Ishikawa (cell line): ENCODE measurements at regions not wholly inside any gene's neighbourhood (a gene's known extent, or its start where the extent isn't known, plus 50 kb on each side); places are given as distances from the start of the nearest gene placed in this dataset.

Source experiments
- CEBPB ChIP-seq: IDR thresholded peaks from 2 replicates; pipeline ENCODE4 v1.6.1; 2012
- CREB1 ChIP-seq: IDR thresholded peaks from 2 replicates; pipeline ENCODE4 v1.6.1; 2012; ENCODE audit warnings: low read depth
- EGR1 ChIP-seq: IDR thresholded peaks from 2 replicates; pipeline ENCODE4 v1.6.1; 2012
- EP300 ChIP-seq: IDR thresholded peaks from 2 replicates; pipeline ENCODE4 v1.6.1; 2012; ENCODE audit warnings: borderline replicate concordance
- FOXM1 ChIP-seq: IDR thresholded peaks from 2 replicates; pipeline ENCODE4 v1.6.1; 2012; ENCODE audit warnings: low read depth, borderline replicate concordance
- NFIC ChIP-seq: IDR thresholded peaks from 2 replicates; pipeline ENCODE4 v1.6.1; 2012
- RAD21 ChIP-seq: IDR thresholded peaks from 2 replicates; pipeline ENCODE4 v1.6.1; 2012; ENCODE audit warnings: low read depth
- TAF1 ChIP-seq: IDR thresholded peaks from 2 replicates; pipeline ENCODE4 v1.6.1; 2012; ENCODE audit warnings: low read depth, mild to moderate bottlenecking
- TCF12 ChIP-seq: IDR thresholded peaks from 2 replicates; pipeline ENCODE4 v1.6.1; 2012; ENCODE audit warnings: low read depth
- TEAD4 ChIP-seq: IDR thresholded peaks from 2 replicates; pipeline ENCODE4 v1.6.1; 2012
- YY1 ChIP-seq: IDR thresholded peaks from 2 replicates; pipeline ENCODE4 v1.6.1; 2012; ENCODE audit warnings: low read depth
- ZBTB7A ChIP-seq: IDR thresholded peaks from 2 replicates; pipeline ENCODE4 v1.6.1; 2012; ENCODE audit warnings: low read depth
- TF ChIP-seq, protein P1 (sequence below): IDR thresholded peaks from 2 replicates; pipeline ENCODE4 v1.6.1; 2012
- TF ChIP-seq, protein P2 (sequence below): IDR thresholded peaks from 2 replicates; pipeline ENCODE4 v1.6.1; 2012
- TF ChIP-seq, protein P3 (sequence below): IDR thresholded peaks from 2 replicates; pipeline ENCODE4 v1.6.1; 2012; ENCODE audit warnings: low read depth, mild to moderate bottlenecking

DNA sequence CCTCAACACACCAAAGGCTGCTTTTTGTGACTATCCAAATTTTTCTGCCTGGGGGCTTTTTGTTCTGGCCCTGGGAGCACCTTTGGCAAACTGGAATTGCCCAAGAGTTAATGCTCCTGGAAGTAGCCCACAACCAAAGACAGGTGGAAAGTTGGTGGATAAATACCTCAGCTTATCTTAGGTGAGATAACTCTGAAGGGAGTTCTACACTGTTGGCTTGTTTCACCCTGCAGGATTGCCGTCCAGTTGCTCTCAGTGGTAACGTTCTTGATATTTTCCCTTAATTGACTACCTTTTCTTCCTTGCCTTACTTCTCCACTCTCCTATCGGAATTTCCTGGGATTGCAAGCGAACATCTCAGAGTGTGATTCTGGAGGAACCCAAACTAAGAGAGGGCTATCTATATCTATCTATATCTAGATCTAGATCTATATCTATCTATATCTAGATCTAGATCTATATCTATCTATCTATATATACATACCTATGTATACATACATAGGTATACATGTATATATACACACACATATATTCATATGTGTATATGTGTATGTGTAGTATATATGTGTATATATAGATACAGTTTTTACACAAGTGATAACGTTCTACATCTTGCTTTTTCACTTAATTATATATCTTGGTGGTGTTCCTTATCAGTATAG lies 82.6 kb upstream of the DHX15 start:
- TF ChIP-seq YY1 (no peak), EP300 (no peak), CREB1 (no peak), RAD21 (no peak), CEBPB (no peak), TEAD4 (no peak), ZBTB7A (no peak), TCF12 (no peak), NFIC (no peak), EGR1 (no peak), FOXM1 (no peak), TAF1 (no peak)
- TF ChIP-seq, protein P1, sequence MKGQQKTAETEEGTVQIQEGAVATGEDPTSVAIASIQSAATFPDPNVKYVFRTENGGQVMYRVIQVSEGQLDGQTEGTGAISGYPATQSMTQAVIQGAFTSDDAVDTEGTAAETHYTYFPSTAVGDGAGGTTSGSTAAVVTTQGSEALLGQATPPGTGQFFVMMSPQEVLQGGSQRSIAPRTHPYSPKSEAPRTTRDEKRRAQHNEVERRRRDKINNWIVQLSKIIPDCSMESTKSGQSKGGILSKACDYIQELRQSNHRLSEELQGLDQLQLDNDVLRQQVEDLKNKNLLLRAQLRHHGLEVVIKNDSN, result no peak
- TF ChIP-seq, protein P2, sequence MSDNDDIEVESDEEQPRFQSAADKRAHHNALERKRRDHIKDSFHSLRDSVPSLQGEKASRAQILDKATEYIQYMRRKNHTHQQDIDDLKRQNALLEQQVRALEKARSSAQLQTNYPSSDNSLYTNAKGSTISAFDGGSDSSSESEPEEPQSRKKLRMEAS, result no peak
- TF ChIP-seq, protein P3, sequence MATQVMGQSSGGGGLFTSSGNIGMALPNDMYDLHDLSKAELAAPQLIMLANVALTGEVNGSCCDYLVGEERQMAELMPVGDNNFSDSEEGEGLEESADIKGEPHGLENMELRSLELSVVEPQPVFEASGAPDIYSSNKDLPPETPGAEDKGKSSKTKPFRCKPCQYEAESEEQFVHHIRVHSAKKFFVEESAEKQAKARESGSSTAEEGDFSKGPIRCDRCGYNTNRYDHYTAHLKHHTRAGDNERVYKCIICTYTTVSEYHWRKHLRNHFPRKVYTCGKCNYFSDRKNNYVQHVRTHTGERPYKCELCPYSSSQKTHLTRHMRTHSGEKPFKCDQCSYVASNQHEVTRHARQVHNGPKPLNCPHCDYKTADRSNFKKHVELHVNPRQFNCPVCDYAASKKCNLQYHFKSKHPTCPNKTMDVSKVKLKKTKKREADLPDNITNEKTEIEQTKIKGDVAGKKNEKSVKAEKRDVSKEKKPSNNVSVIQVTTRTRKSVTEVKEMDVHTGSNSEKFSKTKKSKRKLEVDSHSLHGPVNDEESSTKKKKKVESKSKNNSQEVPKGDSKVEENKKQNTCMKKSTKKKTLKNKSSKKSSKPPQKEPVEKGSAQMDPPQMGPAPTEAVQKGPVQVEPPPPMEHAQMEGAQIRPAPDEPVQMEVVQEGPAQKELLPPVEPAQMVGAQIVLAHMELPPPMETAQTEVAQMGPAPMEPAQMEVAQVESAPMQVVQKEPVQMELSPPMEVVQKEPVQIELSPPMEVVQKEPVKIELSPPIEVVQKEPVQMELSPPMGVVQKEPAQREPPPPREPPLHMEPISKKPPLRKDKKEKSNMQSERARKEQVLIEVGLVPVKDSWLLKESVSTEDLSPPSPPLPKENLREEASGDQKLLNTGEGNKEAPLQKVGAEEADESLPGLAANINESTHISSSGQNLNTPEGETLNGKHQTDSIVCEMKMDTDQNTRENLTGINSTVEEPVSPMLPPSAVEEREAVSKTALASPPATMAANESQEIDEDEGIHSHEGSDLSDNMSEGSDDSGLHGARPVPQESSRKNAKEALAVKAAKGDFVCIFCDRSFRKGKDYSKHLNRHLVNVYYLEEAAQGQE, result no peak

DNA sequence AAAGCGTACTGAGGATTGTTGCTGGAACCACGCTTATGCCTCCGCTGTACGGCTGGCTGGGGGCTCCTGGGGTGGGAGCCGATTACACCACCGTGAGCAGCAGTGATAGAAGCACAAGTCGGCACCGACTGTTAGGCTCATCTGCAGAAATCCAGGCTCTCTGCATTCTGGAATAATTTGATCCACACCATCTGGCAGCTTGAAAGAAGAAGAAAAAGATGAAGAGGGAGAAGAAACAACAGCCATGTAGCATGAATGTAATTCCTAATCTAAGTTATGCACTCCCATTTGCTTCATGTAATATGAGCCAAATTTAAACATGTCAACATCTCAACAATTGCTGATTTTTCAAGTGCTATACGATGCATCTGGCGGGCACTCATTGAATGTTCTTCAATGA lies 84.6 kb upstream of the DHX15 start:
- TF ChIP-seq CREB1 (no peak), CEBPB (no peak), EGR1 (no peak), EP300 (no peak), ZBTB7A (no peak), TAF1 (no peak), TCF12 (no peak), YY1 (no peak), FOXM1 (no peak), NFIC (no peak)
- TF ChIP-seq, protein P1, result no peak
- TF ChIP-seq, protein P2, result no peak
- TF ChIP-seq, protein P3, result no peak

DNA sequence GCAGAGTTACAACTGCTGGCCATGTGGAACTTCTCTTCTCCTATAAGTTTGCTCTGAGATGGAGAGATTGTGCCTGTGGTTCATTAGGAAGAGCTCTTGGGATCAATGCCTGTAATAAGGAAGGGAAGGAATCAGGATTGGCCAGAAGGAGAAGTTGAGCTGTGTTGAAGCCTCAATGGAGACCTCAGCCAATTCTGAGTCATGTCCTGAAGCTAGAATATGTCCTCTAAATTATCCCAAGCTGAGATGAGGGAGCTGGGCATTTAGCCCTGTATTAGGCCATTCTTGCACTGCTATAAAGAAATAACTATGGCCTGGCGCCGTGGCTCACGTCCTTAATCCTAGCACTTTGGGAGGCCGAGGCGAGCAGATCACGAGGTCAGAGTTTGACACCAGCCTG lies 85.4 kb upstream of the DHX15 start:
- no peak for TF ChIP-seq NFIC
- TF ChIP-seq CEBPB, result no peak
- no peak for TF ChIP-seq TCF12
- TF ChIP-seq TEAD4, result no peak
- TF ChIP-seq, protein P3, result no peak
- no peak for TF ChIP-seq FOXM1
- TF ChIP-seq, protein P1, result no peak
- TF ChIP-seq ZBTB7A, result no peak
- no peak for TF ChIP-seq RAD21
- TF ChIP-seq CREB1, result no peak
- TF ChIP-seq EP300, result no peak
- TF ChIP-seq EGR1, result no peak
- TF ChIP-seq, protein P2, result no peak
- TF ChIP-seq YY1, result no peak
- no peak for TF ChIP-seq TAF1
